SHP77 treated with DMSO at 0.1 percent for 48 hours (cell line): ENCODE measurements at regions not wholly inside any gene's neighbourhood (a gene's known extent, or its start where the extent isn't known, plus 50 kb on each side); places are given as distances from the start of the nearest gene placed in this dataset.

ENCODE experiments used
- DNase-seq: peaks from one replicate; lab custom pipeline; 2025; lab: John Stamatoyannopoulos, UW

DNA sequence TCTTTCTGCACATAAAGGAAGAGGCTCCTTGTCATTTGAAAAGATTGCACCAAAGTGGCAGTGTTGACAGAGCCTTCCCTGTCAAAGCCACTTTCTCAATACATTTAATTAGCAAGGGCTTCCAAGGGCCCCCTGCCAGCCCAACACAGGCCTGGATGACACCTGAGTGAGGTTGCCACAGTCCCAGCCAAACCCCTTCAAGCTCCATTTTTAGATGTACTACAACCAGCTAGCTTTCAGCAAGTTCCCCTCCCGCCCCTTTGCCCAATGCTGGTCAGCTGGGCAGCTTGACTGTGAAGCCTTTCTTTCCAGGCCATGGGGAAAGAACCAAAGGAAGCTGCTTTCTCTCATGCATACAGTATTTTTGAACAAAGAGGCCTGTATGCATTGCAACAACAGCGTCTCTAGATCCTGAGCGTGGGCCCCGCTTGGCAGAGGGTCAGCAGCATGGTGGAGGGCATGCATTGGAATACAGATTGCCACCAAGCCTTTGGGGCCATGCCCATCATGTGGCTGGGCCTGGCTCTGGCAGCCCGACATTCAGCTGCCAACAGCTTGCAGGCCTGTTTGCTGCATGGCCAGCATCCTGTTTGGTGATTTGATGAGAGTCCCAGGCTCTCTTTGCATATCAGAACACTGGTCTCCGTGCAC lies 261.1 kb upstream of the GATB start:
- DNase-seq: no peak

DNA sequence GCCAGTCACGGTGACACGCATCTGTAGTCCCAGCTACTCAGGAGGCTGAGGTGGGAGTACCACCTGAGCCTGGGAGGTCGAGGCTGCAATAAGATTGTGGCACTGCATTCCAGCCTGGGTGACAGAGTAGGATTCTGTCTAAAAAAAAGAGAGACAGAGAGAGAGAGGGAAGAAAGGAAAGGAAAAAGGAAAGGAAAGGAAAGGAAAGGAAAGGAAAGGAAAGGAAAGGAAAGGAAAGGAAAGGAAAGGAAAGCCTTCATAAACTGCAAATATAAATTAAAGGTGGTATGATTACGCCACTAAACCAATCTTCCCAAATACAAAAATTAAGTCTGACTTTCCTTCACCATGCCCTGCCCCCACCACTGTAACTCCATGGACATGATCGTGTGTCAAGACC lies 259.3 kb upstream of the GATB start:
- DNase-seq: no peak

DNA sequence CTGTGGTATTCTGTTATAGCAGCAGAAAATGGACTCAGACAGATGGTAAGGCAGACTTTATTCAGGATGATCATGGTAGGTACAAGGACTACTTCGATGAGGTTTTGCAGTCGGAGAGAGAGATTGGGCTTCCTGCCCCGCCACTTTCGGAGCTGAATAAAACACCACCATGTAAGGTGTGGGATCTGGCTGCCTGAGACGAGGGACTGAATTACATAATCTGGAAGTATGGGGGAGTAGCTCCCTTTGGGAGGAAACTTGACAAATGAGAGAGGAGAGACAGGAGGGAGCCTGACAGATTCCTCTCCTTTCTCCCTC lies 255.5 kb upstream of the GATB start:
- no peak for DNase-seq

DNA sequence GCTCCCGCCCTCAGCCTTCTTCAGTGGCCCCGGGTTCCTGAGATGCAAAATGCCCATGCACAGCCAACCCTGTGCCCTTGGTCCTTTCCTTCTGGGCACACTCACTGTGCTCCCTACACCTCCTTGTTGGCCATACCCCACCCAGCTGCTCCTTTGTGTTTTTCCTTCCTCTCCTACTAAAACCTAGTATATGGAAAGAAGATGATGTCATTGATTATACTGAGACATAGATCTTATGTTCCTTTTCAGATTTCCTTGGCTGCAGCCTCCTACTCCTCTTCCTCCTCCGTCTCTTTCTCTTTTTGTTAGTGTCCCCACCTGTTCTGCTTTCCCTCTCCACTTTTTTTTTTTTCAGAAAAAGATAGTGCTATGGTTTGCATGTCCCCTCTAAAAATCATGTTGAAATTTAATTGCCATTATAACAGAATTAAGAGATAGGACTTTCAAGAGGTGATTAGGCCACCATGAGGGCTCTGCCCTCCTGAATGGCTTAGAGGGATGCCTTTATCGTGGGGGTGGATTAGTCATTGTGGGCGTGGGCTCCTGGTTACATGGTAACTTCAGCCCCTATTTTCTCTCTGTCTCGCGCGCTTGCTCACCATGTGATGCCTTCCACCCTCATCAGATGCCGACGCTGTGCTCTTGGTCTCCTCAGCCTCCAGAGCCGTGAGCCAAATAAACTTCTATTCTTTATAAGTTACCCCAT lies 254.9 kb upstream of the GATB start:
- DNase-seq: no peak

DNA sequence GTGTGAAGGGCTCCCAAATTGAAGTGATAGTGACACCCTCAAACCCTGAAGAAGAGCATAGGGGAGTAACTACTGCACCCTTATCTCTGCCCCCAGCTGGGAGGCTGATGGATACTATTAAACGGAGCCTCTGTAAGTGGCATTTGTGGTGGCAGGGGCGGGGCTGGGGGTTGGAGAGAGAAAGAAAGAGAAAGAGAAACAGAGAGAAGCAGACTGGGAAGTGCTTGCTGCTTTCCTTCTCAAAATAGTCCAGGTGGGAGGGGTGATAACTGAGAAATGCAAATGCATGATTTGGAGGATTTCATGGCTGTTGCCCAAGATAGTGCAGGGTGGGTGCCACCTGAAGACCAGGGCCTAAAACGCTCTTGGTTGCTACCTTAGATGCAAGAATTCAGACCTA lies 253.5 kb upstream of the GATB start:
- DNase-seq: no peak

DNA sequence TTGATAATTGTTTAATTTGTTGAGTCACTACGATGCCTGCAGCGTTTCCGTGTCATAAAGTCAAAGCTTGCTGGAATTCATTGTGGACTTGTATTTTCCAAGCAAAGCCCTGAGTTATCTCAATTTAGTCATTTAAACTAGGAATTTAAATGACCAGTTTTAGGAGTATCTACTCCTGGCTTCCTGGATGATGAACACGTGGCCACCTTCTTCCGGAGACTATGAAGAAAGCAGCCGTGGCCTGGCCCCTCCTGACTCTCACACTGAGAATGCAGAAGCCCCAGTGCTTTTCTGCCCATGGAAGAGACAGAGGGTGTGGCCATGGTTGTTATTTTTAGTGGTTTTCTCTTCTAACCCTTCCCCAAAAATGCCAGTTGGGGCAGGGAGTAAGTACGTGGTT lies 250.7 kb upstream of the GATB start:
- DNase-seq: no peak

DNA sequence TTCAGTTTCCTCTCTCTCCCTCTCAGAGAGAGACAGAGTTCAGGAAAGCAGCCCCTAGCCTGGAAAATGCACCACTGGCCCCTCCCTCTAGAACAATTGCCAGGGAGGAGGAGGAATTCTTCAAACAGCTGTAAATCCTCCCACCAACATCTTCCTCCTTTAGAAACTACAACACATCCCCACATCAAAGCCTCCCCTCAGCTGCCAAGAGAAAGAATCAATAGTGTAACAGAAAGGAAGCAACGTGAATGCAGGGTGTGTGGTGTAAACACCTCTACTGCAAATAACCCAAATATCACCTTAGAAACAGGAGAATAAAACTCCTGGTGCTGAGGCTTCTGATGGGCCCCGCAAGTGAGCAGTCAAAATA lies 249.9 kb upstream of the GATB start:
- DNase-seq: no peak

DNA sequence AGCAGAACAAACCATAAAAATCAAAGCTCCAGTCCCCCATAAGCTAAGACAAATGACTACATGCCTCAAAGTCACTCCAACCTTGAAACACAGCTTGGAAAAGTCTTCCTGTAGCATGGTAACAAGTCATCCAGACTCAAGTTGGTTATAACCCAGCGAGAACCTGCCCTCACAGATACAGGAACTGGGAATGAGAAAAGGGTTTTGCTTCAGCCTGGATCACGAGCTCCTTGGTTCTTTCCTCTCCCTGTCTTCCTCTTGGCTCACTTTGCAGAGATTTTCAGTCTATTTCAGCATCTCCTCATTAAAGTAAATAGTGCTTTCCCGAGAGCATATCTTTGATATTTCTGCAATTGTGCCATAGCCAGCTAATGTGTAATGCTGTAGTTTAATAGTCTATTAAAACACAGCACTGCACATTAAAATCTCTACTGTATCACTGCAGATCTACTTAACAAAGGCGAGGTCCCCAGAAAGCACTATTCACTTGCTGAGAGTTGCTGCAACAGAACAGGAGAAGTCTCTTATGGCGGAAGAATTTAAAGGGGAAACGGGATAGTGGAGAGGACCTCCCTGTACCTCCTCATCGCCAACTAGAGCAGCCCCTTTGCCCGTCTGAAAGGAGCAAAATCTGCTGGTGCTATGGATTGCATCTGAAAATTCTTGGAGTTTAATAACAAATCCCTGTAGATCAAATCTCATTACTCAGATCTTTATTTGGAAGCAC lies 249.3 kb upstream of the GATB start:
- DNase-seq: no peak

DNA sequence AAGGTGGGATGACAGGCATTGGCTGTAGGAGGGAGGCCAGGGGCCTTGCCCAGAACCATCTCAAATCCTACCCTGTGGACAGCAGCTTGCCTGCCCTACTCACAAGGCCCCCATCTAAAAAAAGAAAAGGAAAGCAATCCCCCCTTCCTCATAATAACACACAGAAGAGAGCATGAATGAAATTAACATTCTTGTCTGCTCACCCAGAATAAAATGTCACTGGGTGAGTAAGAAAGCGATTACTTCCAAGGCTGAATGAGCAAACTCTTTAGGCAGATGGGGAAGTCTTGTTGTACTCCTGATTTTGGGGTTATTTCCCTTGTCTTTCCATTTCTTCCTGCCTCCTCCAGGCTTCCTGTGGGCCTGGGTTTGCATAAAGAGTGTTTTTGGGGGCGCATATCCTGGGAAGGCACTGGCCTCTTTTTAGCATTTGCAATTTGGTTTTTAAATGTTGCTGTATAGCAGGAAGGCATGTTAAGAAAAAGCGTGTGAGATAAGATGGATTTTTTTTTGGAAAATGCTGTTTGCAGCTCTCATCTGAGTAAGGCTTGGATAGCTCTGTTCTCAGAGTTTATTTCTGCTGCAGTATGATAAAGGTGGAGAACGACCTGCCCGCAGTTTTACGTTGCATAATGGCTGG lies 248.3 kb upstream of the GATB start:
- no peak for DNase-seq

DNA sequence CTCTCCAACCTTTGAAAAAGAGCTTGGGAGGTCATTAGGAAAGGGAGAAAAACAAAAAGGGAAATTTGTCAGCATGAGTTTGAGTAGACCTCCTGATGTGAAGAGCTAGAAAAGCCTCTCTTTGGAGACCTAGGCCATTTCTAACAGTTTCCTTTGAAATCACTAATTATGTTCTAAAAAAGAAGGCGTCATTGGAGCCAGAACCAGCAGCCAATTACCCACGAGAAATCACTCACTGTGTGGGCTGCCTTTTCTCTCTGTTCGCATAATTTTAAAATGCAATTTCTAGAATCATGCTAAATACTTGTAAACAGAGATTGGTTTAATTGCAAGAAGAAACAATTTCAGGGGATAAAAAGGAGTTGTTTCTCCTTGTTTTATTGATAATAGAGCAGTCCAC lies 246.3 kb upstream of the GATB start:
- DNase-seq: no peak

DNA sequence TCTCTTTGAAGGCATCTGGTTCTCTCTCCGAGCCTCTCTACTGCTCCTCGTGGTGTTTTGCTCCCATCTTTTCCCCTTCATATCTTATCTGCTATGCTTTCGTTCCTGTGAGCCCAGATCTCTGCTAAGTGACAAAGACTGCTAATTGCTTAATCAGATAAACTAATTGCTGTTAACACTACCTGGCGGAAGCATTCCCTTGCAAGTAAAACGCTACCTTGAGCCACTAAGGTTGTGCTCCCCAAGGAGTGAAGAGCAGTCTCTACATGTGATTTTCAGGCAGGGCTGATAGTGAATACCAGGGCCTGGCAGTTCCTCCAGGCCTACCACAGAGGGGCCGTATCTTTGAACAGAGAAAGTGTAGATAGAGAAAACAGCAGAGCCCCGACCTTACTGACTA lies 244.0 kb upstream of the GATB start:
- DNase-seq: no peak

DNA sequence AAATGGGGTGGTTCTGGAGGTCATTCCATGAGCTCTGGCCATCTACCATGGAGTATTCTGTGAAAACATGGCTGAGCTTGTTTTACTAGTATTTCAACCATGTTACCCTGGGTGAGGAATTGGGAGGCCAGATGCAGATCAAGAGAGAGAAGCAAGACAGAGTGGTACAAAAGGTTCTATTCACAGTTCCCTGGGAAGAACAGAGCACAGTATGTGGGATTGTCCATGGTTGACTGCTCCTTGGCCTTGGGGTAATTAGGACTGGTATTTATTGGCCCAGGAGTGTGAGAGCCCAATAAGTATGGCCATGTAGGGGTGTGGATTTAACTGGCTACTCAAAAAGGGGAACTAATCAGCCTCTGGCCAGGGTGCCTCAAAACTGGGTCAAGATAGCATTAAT lies 239.7 kb upstream of the GATB start:
- DNase-seq: no peak

DNA sequence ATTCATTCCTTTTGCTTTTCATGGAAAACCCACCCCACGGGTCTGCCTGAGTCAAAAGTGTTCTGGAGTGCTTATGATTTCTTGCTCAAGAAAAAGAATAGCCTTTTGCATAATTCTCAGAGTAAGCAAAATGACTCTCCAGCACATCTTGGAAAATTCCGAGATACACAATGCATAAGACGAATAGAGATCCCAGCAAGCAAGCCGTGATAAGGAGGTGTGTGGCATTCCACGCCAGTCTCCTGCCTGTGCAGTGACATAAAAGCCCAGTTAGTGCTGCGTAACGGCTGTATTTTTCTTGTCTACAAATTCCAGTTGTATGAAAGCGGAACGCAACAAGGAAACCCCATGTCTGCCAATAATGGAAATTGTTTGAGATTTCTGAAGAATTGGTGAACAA lies 237.9 kb upstream of the GATB start:
- DNase-seq: no peak

DNA sequence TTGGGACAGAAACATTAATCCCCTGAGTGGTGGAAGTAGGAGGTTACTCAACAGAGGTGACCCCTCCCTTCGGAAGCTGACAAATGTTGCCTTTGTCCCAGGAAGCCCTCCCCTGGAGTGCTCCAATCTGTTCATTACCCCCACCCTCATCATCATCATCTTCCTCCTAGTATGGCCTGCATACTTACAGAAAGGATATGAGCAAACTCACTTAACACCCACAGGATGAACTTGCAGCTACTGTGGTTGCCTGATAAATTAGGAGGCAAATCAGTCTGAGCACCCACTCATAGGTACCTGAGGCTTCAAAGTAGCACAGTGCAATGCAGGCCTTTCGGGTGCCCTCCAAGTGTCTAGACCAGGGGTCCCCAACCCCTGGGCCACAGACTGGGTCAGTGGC lies 236.7 kb upstream of the GATB start:
- no peak for DNase-seq

DNA sequence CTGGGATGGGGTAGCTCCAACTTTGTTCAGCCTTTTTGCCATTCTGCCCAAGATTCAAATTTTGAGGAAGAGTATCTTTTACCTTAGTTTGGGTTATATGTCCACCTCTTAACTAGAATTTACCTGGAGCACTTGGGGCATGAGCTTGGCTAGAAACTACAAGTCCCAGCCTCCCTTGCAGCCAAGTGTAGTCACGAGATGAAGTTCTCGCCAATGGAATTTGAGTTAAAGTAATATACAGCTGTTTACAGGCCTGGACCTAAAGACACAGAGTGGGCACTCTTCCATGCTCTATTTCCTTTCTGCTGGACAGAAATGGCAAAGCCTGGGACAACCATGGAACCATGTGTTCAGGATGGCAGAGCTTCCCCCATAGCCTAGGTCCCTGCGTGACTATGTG lies 233.6 kb upstream of the GATB start:
- DNase-seq: no peak

DNA sequence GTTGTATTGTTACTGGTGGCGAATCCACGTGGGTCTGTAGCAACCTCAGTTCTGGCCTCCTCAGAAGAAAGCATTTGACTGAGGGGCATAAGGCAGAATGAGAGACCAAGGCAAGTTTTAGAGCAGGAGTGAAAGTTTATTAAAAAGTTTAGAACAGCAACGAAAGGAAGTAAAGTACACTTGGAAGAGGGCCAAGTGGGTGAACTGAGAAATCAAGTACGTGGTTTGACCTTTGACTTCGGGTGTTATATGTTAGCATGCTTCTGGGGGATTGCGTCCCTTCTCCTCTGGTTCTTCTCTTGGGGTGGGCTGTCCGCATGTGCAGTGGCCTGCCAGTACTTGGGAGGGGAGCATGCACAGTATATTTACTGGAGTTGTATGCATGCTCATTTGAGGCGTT lies 232.7 kb upstream of the GATB start:
- DNase-seq: no peak

DNA sequence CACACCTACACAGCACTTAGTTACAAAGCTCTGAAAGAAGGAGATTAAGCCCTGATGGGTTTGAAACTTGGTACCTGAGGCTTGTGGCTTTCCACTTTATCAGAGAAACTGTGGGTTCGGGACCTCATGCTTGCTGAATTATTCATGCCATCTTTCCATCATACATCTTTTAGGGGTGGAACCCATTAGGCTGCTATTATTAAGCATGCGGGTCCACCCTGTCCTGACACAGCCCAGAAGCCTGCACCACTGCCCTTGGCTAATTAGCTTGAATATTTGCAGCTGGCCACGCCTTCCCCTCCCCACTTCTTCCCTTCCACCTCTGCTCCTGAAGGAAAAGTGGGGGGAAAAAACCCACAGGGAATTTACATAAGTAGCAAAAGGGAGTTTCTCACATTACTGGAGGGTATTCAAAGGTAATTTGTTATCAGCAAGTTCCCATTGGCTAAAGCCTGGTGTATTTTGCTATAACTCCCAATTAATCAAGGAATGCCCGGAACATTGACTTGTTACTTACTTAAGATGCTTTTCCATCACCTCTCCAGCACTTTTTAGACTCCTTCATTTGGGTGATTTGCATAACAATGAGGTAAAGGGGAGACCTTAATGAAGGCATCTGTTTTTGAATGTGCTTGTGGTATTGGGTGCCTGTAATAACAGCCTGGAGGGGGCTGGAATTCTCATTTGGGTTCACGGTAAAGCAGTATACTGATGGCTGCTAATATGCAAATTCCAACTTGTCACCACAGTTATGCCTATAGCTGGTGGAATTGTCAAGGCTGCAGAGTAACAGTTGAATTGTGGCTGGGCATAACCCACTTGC lies 231.7 kb upstream of the GATB start:
- DNase-seq: no peak

DNA sequence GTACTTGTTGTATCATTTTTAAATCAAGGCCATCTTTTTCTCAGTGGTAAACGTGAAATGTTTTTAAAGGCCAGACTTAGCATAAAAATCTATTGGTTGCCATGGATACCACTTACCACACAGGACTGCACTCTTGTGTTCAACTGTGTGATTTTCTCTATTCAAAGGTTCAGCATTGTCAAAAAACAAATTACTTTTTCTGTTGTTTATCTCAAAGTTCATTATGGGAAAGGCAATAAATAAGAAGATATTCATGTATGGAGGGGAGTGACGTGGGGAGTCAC lies 231.0 kb upstream of the GATB start:
- DNase-seq: no peak

DNA sequence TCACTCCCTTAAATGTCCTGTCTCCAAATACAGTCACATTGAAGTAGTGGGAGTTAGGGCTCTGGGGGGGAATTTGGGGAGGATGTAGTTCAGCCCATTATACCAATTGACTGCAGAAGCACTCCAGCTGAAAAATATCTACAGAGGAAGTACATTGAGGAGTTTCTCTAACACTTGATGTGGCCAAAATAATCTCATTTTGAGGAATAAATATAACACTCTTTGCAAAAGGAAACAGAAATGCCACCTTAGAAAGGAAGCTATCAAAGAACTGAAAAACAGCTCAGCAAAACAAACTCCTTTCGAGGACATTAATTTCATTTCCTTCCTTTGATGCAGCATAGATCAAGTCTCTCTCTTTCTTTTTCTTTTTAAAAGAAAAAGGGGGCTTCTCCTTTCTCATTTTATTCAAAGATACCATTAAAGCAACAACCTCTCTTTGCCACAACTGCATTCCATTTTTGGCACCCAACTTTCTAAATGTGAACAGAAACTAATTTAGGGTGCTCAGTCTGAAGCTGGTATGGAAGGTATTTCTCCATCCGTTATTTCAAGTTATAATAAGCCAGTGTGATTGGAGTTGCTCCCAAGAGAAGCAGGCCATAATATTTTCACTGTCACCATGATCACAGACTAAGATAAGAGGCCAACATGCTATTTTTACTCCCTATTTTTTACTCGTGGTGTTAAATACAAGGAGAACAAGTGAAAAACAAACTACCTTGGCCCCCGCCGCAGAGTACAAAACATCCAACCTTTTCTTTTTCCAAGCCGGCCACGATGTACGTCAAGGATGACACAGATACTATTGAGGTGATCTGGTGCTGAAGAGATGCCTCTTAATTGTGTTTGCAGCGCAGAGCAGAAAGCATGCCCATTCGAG lies 230.4 kb upstream of the GATB start:
- no peak for DNase-seq

DNA sequence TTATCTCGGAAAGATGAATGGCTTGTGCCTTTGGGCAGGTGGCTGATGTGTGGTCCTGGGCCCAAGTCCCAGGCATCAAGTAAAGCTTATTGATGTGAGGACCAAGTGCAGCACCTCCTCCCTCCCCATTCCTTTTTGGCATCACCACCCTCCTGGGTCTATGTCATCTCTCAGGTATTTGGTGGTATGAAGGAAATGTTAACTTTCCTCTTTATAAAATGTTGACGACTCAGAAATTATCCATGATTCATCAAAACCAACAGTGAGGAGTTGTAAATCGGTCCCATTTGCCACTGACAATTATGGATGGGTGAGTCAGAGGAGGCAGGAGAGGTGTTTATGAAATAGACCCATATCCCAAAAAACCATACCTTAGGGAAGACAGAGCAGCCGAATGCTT lies 229.4 kb upstream of the GATB start:
- DNase-seq: no peak

DNA sequence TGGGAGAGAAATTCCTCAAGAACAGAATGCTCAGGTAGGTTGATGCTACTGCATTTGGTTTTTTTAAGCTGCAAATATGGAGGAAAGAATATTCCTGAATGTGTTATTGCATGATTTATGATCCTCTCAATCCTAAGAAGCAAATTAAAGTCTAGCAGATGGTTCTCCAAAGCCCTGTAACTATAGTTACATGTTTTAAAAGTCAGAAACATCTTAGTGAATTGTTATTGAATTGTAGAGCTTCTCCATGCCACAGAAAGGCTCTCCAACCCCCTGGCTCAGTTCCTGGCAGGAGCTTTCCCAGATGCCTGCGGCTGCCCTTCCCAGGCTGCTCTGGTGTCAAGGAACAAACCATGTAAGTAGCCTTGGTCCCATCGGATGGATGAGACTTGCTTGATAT lies 227.8 kb upstream of the GATB start:
- no peak for DNase-seq

DNA sequence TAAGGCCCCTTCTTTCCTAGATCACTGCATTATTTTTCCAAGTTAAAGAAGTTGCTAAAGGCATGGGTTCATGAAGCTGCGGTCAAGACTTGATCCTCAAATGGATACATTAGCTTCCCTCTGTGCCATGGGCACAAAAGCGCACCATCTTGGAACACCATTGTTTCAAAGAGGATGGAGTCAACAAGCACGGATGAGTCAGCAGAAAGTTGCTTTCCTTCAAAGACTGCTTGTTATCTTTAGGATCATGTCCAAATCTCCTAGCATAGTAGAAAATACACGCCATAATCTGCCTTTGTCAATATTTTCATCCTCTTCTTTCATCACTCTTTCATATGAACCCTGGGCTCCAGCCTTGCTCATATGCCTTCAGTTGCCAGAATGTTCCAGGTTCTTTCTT lies 226.8 kb upstream of the GATB start:
- DNase-seq: no peak
